Stimulated activated naive CD4-positive, alpha-beta T cell (primary cell): ENCODE measurements at regions not wholly inside any gene's neighbourhood (a gene's known extent, or its start where the extent isn't known, plus 50 kb on each side); places are given as distances from the start of the nearest gene placed in this dataset.

Experiments used
- DNase-seq, 6 experiments: peaks; one replicate each; lab custom pipeline; 2025; lab: John Stamatoyannopoulos, UW

DNA sequence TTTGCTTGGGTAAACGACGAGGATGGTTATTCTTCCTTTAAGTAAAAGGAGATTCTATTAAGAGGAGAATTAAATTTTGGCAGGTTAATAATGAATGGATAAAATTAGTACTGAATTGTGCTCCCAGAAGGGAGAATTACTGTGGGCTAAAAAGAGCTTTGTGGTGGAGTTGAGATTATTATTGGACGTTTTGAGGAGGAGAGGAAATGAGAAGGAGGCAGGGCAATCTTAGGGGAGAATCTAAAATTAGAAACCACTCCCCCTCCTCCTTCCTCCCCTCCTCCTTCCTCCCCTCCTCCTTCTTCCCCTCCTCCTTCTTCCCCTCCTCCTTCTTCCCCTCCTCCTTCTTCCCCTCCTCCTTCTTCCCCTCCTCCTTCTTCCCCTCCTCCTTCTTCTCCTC, 331.8 kb downstream of the PRL start:
- no peak for DNase-seq

DNA sequence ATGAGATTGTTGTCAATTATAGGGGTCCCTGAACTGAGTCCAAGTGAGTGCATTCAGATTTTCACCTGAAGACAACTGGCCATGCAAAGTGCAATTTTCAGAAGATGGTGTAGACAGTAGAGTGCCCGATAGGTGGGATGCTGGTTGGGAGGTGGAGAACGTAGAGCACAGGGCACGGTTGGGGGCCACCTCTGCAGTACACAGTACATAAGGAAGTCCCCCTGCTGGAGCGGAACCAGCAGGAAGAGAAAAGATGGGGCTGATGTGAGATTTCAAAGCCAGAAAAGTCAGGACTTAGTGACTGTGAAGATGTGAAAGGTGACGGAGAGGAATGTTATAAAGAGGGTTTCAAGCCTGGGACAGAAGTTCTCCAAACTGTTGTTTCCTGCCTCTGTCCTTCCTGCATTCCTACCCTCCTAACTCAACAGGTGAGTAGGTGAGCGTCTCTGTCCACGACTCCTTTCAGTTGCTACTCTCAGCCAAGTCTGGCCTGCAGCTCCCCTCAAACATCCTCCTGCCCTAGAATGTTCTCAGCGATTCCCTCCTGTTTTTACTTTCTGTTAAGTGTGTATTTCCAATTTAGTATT, 330.8 kb downstream of the PRL start:
- no peak for DNase-seq

DNA sequence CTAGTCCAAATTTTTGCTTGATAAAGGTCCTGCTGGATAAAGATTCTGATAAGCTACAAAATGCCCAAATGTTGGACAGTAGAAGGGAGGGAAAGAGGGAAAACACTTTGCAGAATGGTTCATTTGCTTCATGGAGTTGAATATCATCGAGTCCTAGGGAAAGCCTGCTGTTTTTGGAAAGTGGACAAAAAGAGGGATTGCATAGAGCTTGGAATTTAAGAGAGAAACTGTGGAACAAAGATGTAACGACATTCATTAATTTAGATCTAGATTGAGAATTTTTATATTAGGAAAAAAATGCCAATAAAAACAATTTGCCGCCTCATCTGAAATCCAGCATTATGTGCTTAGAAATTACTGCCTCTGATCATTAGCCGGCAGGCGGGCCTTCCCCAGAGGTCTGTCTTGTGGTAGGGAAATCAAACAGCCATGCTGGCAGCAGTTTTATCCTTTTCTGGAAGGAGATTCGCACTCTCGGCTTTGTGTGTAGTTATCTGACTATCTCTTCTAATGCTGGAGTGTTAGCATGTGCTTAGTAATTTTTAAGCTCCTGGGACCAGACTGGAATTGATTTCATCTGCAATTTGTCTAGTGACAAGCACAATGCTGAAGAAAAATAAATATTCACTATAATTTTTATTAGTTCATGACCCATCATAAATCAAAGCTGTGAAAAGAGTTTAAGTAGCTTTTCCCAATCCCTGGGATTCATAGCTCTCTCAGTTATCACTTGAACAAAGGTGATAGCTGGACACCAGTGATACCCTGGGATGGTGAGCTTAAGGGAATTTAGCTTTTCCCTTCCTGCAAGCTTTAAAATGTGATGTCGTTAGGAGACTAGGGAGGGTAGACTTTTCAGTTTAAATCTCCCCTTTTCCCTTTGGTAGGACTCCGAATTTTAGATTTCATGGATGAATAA, 329.5 kb downstream of the PRL start:
- no peak for DNase-seq

DNA sequence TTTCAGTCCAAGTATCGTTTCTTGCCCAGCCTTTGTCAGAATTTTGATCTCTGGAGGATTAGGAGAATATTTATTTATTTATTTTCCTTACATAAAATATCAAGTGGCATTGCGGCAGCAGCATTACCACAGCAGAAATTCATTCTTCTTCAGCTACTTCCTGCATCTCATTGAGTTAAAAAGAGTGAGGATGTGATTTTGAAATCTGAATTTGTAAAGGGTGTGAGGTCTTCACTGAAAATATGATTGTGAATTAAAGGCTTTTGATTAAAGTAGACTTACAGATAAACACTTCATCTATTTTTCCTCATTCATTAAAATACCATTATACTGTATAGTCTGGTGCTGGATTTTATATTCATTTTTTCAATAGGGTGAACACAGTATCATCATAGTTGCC, 328.4 kb downstream of the PRL start:
- no peak for DNase-seq

- DNase-seq: no peak
These were observed 327.6 kb downstream of the PRL start for GRCh38 chr6:21969192-21969591.

- no peak for DNase-seq
These were observed 326.1 kb downstream of the PRL start for GRCh38 chr6:21970569-21971300.

GRCh38 chr6:21971541-21971940, 325.3 kb downstream of the PRL start:
- DNase-seq: no peak

GRCh38 chr6:21972516-21972915, 324.3 kb downstream of the PRL start:
- DNase-seq: no peak

- no peak for DNase-seq
These were observed 319.5 kb downstream of the PRL start for GRCh38 chr6:21977346-21977745.

- DNase-seq: no peak
These were observed 315.5 kb downstream of the PRL start for GRCh38 chr6:21981235-21981833.

DNA sequence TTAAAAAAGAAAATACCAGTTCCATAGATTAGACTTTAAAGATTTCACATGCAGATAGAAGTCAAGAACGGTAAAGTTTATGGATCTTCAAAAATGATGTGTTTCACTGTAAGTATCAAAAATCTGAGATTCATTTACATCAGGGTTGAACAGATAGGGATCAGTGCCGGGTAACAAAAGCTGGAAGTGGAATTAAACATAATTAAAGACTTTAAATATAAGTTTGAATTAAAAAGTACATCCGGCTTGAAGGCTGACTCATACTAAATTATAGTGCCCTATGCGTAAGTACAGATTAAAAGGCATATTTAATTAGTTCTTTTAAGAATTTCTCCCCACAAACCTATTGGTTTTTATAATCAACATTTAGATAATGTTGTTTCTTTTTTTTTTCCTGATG, 312.7 kb downstream of the PRL start:
- DNase-seq: no peak

- DNase-seq: no peak
These were observed 312.3 kb downstream of the PRL start for GRCh38 chr6:21984561-21984960.

- no peak for DNase-seq
These were observed 310.9 kb downstream of the PRL start for GRCh38 chr6:21985904-21986303.

DNA sequence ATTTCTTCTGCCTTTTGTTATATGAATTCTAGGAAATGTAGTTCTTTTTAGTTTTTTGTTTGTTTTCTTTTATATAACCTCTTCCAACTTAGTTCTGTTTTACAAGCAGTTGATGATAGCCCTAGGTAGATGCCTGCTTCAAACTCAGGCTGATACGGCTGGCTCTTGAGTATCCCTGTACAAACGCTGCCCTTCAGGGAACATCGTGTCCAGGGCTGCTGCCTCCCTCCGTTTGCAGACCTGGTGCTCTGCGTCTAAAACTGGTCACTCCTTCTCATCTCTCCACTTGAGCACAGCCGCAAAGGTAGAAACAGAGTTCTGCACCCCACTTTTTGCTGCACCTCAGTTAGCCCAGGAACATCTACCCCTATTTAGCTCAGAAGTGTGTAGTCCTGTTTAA, 310.1 kb downstream of the PRL start:
- no peak for DNase-seq

DNA sequence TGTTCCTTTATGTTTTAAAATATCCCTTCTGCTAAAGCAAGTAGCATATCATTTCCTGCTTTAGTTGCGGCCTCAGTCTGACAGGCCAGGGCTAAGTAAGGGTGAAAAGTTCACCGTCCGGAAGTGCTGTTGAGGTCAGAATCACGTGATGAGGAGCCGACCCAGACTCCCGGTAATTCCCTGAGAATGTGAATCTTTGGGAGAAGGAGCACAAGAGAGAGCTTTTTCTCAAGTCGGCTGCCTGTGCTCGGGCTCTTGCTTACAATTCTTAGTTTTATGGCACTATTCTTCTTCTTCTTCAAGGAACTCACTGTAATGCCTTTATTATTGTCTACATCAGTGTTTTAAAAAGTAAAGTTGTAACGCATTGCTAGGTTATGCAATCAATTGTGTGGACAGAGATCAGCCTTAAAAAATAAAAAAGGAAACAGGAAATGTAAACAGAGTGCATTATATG, 309.3 kb downstream of the PRL start:
- peak in 3 of 6 experiments; percentile 4 to 28 (median 8) for DNase-seq

DNA sequence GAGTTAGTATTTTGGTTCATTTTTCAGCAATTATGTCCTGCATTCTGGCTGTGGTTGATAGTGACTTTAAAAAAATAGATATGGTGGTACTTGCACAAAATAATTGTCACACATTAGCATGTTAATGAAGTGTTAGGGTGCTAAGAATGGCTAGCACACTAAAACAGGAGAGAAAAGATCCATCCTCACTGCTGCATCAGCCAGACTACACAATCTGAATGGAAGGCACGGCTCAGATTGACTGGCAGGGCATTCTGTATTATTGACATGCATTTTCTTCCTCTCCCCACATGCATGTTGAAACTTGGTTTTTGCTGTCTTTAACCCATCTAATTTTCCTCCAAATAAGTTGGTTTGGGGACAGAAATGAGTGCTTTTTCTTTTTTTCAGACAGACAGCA, 306.3 kb downstream of the PRL start:
- DNase-seq: no peak

GRCh38 chr6:21992178-21992967, 304.5 kb downstream of the PRL start:
- no peak for DNase-seq

GRCh38 chr6:21993841-21994240, 303.0 kb downstream of the PRL start:
- DNase-seq: no peak

DNA sequence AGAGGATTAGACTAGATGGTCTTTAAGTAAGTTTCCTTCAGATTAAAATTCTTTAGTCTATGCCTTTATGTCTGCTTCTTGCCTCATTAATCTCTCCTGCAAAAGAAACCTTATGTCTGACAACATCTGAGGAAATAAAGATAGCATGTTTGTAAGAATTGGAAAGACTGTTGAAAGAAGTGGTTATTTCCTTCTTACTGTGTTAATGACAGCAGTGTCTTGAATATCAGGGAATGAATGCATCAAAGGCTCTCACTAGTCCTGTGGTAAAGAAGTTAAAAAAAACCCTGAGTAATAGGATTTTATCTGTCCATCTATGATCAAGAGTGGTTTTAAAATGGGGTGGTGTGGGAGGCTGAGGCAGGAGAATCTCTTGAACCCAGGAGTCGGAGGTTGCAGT, 302.0 kb downstream of the PRL start:
- no peak for DNase-seq

DNA sequence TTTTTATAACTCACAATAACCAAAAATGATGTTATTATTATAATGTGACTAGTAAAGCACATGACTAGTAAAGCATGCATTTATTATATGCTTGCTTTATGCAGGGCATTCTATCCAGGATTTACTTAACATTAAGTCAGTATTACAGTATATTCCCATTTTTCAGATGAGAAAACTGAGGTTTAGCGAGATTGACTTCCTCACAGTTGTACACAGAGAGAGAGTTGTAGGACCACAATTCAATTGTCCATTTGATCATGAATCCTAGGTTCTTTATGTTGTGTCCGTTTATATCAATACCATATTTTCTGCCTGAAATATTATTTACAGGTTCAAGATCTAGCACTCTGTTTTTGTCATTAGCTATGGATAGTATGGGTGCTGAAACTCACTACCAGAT, 301.5 kb downstream of the PRL start:
- no peak for DNase-seq

DNA sequence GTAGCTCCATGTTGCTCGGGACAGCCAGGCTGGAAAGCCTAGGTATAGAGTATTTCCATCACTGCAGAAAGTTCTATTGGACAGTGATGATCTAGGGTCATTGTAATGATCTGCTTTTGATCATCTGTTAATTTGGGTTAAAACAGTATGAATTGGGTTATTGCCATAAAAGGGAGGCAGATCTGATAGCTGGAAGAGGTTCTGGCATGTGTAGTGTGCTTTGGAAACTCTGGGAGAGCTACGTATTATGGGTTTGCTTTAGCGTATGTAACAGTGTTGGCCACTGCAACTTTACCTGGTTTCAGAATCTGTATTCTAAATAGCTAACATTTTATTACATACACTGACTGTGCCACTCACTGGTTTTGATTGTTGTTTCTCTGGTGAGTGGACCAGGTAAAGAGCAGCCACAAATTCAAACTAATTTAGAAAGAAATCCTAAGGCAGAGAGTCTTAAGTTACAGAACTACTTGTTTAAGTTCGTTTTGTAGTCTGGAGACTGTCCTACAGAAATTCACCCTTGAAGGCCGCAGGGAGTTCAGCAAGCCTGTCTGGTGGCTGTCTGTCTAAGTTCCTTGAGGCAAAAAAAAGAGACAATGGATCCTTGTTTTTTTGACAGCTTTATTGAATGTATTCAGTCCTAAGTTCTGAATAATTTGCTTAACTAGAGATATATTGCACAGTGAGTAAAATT, 300.3 kb downstream of the PRL start:
- no peak for DNase-seq
